HG03575 (cell line): ENCODE measurements at regions not wholly inside any gene's neighbourhood (a gene's known extent, or its start where the extent isn't known, plus 50 kb on each side); places are given as distances from the start of the nearest gene placed in this dataset.

Experiments used
- ATAC-seq: cut with Tn5 transposase; IDR thresholded peaks from one replicate; pipeline ENCODE4 v1.9.1; 2021; ENCODE audit not compliant: unreplicated experiment, insufficient number of reproducible peaks, low FRiP score; ENCODE audit errors: extremely low read depth

DNA sequence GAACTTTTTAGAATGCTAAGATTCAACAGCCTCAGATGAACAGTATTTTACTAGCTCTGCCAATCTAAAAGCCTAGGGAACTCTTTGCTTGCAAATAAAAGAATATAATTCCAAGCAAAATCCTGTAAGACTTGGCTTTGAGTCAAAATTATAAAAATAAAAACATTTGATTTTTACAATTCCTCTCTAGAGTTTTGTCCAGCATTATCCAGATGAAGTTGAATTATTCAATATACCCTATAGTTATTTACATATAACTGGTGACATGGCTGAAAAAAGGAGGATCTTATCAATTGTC is 378.3 kb downstream of the ETS1 start:
- ATAC-seq, result no peak

DNA sequence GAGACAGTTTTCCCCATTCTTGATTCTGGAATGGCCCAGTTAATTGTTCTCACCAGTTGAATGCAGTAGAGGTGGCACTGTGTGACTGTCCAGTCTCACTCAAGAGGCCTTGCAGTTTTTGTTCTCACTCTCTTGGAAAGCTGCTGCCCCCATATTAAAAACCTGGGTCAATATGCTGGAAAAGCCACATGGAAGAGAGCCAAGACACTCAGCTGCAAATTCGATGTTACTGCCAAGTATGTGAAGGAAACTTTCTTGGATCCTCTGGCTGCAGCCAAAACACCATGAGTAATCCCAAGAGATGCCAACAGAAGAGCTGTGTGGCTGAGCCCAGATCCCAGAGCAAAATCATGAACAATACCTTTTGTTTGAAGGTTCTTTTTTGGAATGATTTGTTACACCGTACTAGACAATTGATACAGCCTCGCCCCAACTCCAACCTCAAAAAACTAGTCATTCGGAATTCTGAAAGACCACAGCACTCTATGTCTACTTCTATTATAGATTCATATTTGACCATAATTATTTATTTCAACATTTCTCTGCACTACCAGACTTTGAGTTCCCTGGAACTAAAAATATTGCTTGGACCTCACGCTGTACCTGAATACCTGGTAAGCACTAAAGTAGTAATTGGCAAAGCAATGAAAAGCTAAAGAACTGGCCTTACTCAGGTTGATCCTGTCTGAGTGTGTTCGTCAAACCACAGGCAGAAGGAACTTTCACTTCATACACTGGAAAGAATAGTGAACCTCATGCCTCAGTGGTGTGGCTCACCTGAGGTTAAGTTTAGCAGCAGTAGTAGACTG is 378.8 kb downstream of the ETS1 start:
- ATAC-seq, result no peak

GRCh38 chr11:128207861-128208321 is 379.5 kb downstream of the ETS1 start:
- no peak for ATAC-seq

- no peak for ATAC-seq
Measured at GRCh38 chr11:128206461-128206860, 380.9 kb downstream of the ETS1 start.

DNA sequence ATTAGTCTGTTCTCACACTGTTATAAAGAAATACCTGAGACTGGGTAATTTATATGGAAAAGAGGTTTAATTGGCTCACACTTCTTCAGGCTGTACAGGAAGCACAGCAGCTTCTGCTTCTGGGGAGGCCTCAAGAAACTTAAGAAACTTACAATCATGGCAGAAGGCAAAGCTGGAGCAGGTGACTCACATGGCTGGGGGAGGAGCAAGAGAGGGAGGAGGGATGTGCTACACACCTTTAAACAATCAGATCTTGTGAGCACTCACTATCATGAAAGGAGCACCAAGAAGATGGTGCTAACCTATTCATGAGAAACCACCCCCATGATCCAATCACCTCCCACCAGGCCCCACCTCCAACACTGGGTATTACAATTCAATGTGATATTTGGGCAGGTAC is 381.6 kb downstream of the ETS1 start:
- ATAC-seq, result no peak

GRCh38 chr11:128204898-128205297 is 382.5 kb downstream of the ETS1 start:
- no peak for ATAC-seq

DNA sequence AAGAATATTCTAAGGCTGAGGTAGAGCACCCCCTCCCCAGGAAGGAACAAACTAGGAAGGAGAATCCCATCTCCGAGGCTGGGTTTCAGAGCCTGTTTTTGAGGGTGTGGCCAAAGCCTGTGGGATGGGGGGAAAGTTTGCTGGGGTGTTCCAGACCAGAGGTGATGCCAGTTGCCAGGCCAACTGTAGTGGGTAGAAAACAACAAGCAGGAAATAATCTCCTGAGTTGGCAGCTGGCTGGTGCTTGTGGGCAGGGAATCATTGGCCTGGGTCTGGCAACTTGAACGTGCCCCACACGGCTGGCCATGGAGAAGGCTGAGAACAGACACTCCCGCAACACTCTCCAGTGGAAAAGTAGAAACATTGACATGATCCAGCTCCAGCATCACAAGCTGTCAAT is 385.6 kb downstream of the ETS1 start:
- no peak for ATAC-seq

GRCh38 chr11:128201009-128201408 is 386.3 kb downstream of the ETS1 start:
- no peak for ATAC-seq

DNA sequence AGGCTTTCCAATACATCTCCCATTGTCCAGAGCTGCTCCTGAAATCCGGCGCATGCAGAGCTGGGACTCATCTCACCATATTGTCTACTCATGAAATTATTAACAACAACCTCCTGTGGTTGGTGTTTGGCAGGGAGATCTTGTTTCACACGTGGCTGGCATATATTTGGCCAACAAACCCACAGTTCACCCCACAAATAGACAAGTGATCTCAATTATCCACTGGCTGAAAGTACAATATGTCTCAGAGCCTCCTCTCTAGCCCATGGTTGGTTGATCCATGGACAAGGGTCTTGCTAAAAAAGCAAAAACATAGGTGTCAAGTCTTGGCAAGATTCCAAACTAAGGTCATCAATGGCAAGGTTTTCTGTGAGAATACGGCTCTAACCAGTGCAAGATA is 386.9 kb downstream of the ETS1 start:
- no peak for ATAC-seq

DNA sequence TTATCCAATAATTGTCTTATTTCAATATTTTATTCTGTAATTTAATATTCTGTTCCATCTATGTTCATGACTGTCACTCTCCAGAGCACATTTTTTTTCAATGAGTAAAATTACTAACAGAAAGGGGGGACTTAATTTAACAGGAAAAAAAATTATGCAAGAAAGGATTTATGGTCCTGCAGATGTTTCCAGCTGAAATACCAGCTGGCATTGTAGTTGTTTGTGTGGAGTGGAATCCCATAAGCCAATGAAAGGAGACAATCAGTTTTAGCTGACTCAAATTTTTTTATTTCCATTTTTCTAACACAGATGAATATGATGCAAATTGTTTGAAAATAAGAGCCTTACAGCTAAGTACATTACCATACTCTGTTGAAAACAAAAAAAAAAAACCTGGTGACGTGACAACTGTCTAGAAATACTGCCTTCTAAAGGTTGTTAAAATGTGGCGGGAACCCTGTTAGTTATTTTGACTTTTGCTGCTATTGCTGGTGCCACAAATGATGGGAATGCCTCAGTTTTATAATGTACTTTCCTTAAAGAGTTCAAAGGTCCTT is 389.1 kb downstream of the ETS1 start:
- ATAC-seq, result no peak

DNA sequence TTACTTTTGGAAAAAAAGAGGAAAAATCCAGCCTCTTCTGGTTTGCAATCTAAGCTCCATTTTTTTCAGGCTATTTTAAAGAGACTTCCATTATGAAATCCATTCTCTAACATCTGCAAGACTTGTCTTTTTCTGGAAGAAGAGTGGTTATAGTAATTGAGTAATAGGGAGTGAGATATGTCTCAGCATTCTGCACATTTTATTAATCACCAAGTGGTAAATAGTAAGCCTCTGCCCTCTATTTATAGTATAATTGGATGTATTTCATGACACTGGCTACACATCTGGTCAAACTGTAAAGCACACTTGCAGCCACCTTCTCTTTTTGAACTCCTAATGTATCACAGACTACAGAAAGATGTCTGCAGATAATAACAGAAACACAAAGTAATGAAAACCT is 391.1 kb downstream of the ETS1 start:
- ATAC-seq, result no peak

DNA sequence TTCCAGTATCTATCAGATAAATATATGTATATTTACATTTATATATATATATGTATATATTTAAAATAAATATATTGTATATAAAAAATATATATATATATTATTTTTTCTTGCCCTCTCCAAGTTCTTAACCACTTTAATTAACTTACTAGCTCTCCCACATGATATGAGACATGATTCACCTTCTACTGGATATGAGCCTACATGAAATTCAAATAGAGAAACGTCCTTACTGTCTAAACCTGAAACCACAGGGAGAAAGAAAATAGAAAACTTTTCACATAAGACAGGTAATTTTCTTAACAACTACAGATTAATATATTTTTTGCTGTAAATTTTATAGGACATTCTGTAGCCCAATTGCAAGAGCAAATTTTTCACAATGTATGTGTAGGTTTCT is 391.6 kb downstream of the ETS1 start:
- no peak for ATAC-seq

DNA sequence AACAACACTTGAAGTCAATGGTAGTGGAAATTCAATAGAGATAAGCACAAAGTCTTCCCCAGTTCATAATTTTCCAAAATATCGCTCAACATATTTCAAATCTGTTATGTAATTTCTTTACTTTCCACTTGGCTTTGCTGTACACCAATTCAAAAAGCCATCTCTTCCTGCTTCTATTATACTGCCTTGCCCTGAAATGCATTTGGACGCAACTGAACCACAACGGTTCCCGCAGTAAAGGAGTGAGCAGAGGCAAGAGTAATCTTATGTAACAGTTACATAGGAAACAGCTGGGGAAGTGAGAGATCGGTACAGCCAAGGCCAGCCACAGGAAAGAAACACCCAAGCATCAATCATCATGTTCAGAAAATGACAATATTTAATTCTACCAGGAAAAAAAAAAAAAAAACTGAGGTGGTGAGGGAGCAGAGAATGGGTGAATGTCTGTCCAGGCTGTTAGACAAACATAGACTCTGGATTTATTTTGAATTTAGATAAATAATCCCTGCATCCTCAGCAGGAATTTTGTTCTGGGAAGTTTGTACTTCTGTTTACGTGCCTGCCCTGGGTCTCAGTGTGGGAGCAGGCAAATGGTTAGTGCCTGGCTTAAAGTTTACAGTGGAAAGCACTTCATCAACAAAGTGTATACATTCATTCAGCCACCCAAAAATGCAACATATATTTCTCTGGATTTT is 392.2 kb downstream of the ETS1 start:
- no peak for ATAC-seq

DNA sequence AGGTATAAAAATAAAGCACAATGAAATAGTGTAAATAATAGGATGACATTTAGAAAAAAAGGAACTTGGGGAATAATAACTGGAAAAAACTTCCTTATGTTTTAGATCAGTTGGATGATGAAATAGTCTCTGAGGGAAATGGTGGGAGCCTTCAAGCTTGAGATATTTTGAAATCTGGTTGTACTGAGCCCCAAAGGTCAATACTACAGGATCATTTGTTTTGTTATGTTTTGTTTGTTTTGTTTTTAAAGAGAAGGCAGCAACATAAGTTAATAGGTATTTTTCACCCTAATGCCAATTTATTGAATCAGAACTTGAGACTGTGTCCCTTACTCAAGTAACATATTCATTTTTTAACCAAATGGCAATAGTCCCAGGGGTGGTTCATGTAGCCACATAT is 393.1 kb downstream of the ETS1 start:
- ATAC-seq, result no peak

DNA sequence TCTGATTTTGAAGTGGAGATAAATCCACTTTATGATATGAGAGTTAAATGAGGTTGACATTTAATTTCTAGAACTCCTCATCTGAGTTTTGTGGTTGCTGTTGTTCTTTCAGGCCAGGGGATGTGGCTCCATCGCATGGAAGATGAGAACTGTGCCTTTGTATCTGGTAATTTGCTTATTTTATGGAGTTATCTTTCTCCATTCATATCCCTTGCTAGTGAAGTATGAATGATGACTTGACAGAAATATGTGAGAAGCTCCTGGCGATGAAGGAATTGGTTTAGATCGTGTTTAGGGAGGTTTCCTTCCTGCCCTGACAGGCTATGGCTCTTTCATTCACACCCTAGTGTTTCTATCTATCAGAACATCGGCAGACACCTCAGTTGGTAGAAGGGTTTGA is 393.7 kb downstream of the ETS1 start:
- ATAC-seq, result no peak

GRCh38 chr11:128190312-128190711 is 397.0 kb downstream of the ETS1 start:
- ATAC-seq, result no peak

DNA sequence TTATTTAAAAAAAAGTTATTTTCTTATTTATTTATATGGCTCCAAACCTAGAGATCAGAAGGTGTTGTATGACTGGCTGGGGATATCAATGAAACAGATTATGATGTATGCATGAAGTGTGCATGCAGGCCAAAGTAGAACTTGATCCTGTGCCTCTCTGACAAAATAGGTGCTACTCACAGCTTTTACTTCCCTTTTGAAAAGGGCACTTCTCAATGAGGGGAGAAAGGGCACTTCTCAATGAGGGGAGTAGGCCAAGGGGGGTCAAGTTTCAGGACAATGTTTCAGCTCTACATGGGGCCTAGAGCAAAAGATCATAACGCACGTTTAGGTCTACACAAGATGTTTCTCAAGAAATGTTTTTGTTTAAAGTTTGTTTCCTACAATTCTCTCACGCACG is 397.5 kb downstream of the ETS1 start:
- ATAC-seq, result no peak

GRCh38 chr11:128188346-128189004 is 398.9 kb downstream of the ETS1 start:
- no peak for ATAC-seq

- ATAC-seq, result no peak
Measured at GRCh38 chr11:128187835-128188234, 399.5 kb downstream of the ETS1 start.

- no peak for ATAC-seq
Measured at GRCh38 chr11:128187377-128187776, 400.0 kb downstream of the ETS1 start.
